WI38 (cell line): ENCODE measurements at regions not wholly inside any gene's neighbourhood (a gene's known extent, or its start where the extent isn't known, plus 50 kb on each side); places are given as distances from the start of the nearest gene placed in this dataset.

ENCODE experiments used
- H3K4me3 ChIP-seq: 2 replicates; pipeline ENCODE4 v1.5.1; 2011; ENCODE audit warnings: low read depth, mild to moderate bottlenecking, control low read depth, low read length
- CTCF ChIP-seq: IDR thresholded peaks from 2 replicates; pipeline ENCODE4 v1.5.1; 2012; ENCODE audit warnings: low read depth, mild to moderate bottlenecking, control low read depth, low read length

GRCh38 chr4:166481739-166482138 is 608.7 kb downstream of the TLL1 start:
- TF ChIP-seq CTCF: no peak
- no peak overlapping the region for H3K4me3 ChIP-seq

- H3K4me3 ChIP-seq: no peak overlapping the region
- TF ChIP-seq CTCF: no peak
Observed at GRCh38 chr4:166482758-166483157, 609.7 kb downstream of the TLL1 start.

GRCh38 chr4:166491635-166492034 is 618.6 kb downstream of the TLL1 start:
- H3K4me3 ChIP-seq: no peak overlapping the region
- TF ChIP-seq CTCF: no peak

- TF ChIP-seq CTCF: no peak
Observed at GRCh38 chr4:166493924-166494345, 620.9 kb downstream of the TLL1 start.

GRCh38 chr4:166498546-166498945 is 625.5 kb downstream of the TLL1 start:
- no peak for TF ChIP-seq CTCF
- no peak overlapping the region for H3K4me3 ChIP-seq

More at GRCh38 chr4:166493924-166494345, 620.9 kb downstream of the TLL1 start:
- no peak overlapping the region for H3K4me3 ChIP-seq

- no peak for TF ChIP-seq CTCF
- H3K4me3 ChIP-seq: no peak overlapping the region
Observed at GRCh38 chr4:166499820-166500219, 626.8 kb downstream of the TLL1 start.

- H3K4me3 ChIP-seq: no peak overlapping the region
Observed at GRCh38 chr4:166501941-166502382, 628.9 kb downstream of the TLL1 start.

More at GRCh38 chr4:166501941-166502382, 628.9 kb downstream of the TLL1 start:
- no peak for TF ChIP-seq CTCF
